ENCODE measurements at regions not wholly inside any gene's neighbourhood (a gene's known extent, or its start where the extent isn't known, plus 50 kb on each side); places are given as distances from the start of the nearest gene placed in this dataset.

DNA sequence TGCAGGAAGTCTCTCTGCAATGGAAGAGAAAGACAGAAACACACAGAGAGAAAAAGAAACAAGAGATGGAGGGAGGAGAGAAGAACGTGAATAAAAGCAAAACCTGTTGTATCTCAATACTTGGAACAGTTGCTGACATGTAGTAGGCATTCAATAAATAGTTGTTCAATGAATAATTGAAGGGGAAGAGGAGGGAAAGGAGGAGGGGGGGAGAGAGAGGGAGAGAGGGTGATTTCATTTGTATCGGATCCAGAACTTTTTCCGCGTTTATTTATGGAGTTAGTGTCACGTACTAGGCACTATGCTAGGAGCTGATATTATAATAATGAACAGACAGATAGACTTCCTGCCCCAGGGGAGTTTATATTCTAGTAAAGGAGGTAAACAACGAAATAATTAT, 144.1 kb downstream of the OMA1 start:
- H3K4me3 ChIP-seq: no peak overlapping the region
- no peaks in the 10 kb centered on the region for H3K36me3 ChIP-seq
- H3K27ac ChIP-seq: no peak overlapping the region

DNA sequence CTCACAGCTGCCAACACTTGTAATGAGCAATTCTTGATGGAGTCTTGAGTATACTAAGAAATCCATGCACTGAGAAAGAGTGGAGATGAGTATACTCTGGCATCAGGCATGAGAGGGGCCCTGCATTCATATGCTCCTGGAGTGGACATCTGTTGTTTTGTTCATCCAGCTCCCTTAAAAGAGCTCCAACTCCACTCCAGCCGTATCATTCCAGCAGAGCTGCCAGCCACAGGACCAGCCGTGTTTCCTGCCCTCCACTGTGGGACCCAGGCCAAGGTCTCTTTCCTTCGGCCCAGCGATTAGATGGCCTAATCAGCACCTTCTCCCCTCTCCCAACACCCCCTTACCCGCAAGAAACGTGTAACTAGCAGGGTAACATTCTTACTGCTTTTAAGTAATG, 144.5 kb downstream of the OMA1 start:
- intact Hi-C loops (cut with DNase I; ENCODE audit: low total_unique reads): no loop called here
- H3K9me3 ChIP-seq: no peaks in the 10 kb centered on the region
- H3K27ac ChIP-seq: no peak overlapping the region

More for the DNA sequence above, 144.1 kb downstream of the OMA1 start:
- Histone ChIP-seq H3K4me1 (peaks cover 0 to 11% (median 5%) of the 10 kb centered on the region in 4 donors), H3K9me3 (no peaks in the 10 kb centered on the region), H3K27me3 (no peaks in the 10 kb centered on the region)
- intact Hi-C loops (cut with DNase I; ENCODE audit: low total_unique reads): no loop called here
- no peak for DNase-seq
- TF ChIP-seq, protein P1, sequence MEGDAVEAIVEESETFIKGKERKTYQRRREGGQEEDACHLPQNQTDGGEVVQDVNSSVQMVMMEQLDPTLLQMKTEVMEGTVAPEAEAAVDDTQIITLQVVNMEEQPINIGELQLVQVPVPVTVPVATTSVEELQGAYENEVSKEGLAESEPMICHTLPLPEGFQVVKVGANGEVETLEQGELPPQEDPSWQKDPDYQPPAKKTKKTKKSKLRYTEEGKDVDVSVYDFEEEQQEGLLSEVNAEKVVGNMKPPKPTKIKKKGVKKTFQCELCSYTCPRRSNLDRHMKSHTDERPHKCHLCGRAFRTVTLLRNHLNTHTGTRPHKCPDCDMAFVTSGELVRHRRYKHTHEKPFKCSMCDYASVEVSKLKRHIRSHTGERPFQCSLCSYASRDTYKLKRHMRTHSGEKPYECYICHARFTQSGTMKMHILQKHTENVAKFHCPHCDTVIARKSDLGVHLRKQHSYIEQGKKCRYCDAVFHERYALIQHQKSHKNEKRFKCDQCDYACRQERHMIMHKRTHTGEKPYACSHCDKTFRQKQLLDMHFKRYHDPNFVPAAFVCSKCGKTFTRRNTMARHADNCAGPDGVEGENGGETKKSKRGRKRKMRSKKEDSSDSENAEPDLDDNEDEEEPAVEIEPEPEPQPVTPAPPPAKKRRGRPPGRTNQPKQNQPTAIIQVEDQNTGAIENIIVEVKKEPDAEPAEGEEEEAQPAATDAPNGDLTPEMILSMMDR (IDR thresholded peaks at IDR 0.05): no peak

DNA sequence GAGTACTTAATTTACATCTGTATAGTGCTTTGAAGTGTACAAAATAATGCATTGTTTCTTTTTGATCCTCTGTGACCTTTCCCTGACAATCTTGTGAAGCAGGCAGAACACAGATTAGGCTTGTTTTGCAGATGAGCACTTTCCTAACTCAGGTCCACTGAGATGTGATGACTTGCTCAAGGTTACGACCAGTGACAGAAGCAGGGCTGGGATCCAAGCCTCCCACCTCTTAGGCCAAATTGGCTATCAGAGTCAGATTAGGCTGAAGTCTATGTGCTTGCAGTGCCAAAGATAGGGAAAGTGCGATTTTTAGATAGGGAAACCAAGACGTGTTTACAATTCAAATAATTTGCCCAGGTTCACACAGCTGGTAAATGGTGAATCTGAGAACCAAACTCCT, 147.3 kb downstream of the OMA1 start:
- TF ChIP-seq, protein P1 (IDR thresholded peaks at IDR 0.05): no peak
- H3K4me1 ChIP-seq: peaks cover 0 to 11% (median 5%) of the 10 kb centered on the region in 4 donors
- intact Hi-C loops (cut with DNase I; ENCODE audit: low total_unique reads): no loop called here
- no peak overlapping the region for H3K27ac ChIP-seq
- DNase-seq: no peak
- no peaks in the 10 kb centered on the region for H3K36me3 ChIP-seq
- no peaks in the 10 kb centered on the region for H3K9me3 ChIP-seq
- H3K27me3 ChIP-seq: no peaks in the 10 kb centered on the region
- no peak overlapping the region for H3K4me3 ChIP-seq

More for the DNA sequence above, 144.5 kb downstream of the OMA1 start:
- H3K27me3 ChIP-seq: no peaks in the 10 kb centered on the region
- H3K4me1 ChIP-seq: peaks cover 0 to 11% (median 5%) of the 10 kb centered on the region in 4 donors
- no peak overlapping the region for H3K4me3 ChIP-seq
- H3K36me3 ChIP-seq: no peaks in the 10 kb centered on the region
- TF ChIP-seq, protein P1 (IDR thresholded peaks at IDR 0.05): no peak
- no peak for DNase-seq

DNA sequence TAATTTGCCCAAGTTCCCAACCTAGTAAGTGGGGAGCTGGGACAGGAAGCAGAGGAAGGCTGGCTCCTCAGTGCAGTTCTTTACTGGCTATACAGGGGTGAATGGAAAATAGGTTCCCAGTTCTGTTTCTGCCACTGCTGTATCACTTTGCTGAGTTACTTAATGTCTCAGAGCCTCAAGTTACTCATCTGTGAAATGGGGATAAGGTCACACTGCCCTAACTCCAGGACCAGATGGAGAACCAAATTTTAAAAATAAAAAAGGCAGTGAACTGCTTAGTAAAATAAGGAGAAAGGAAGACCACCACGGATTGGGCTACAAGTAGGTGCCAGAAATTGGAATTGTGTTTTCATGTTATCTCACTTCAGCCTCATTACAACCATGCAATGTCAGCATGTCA, 147.8 kb downstream of the OMA1 start:
- Histone ChIP-seq H3K27me3 (no peaks in the 10 kb centered on the region), H3K27ac (no peak overlapping the region), H3K9me3 (no peaks in the 10 kb centered on the region), H3K4me1 (peaks cover 0 to 11% (median 5%) of the 10 kb centered on the region in 4 donors), H3K36me3 (peaks cover 0 to 2% (median 0%) of the 10 kb centered on the region in 3 donors), H3K4me3 (no peak overlapping the region)
- no peak for DNase-seq
- intact Hi-C loops (cut with DNase I; ENCODE audit: low total_unique reads): no loop called here
- TF ChIP-seq, protein P1 (IDR thresholded peaks at IDR 0.05): no peak

DNA sequence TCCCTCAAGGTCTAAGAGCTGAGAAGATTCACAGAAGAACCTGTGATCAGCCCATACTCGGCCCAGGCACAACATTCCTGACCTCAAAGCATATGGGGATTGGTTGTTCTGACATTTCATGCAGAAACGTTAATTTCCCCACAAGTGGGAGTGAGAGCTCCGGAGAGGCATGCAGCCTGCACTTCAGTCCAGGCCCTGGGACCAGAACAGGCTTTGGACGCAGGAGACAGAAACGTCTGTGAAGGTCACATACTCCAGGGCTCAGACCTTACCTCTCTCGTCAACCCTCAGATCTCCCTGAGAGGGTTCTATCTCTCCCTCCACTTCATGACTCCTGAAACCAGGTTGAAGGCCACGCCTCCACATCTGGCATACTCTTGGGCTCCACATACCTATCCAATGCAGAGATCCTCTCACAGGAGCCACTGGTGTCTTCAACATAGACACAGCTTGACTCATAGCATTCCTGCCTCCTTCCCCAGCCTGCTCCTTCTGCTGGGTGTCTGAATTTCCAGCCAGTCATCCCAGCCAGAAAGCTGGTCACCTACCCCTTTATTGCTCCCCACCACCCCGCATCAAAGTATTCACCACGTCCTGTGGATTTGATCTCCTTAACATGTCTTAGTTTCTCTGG, 149.2 kb downstream of the OMA1 start:
- Histone ChIP-seq H3K4me1 (peaks cover 0 to 6% (median 2%) of the 10 kb centered on the region in 4 donors), H3K27ac (no peak overlapping the region), H3K4me3 (no peak overlapping the region), H3K27me3 (no peaks in the 10 kb centered on the region), H3K9me3 (no peaks in the 10 kb centered on the region), H3K36me3 (peaks cover 0 to 3% (median 0%) of the 10 kb centered on the region in 3 donors)
- DNase-seq: no peak
- intact Hi-C loops (cut with DNase I; ENCODE audit: low total_unique reads): no loop called here
- TF ChIP-seq, protein P1 (IDR thresholded peaks at IDR 0.05): no peak
